ENCODE measurements at regions not wholly inside any gene's neighbourhood (a gene's known extent, or its start where the extent isn't known, plus 50 kb on each side); places are given as distances from the start of the nearest gene placed in this dataset.

DNA sequence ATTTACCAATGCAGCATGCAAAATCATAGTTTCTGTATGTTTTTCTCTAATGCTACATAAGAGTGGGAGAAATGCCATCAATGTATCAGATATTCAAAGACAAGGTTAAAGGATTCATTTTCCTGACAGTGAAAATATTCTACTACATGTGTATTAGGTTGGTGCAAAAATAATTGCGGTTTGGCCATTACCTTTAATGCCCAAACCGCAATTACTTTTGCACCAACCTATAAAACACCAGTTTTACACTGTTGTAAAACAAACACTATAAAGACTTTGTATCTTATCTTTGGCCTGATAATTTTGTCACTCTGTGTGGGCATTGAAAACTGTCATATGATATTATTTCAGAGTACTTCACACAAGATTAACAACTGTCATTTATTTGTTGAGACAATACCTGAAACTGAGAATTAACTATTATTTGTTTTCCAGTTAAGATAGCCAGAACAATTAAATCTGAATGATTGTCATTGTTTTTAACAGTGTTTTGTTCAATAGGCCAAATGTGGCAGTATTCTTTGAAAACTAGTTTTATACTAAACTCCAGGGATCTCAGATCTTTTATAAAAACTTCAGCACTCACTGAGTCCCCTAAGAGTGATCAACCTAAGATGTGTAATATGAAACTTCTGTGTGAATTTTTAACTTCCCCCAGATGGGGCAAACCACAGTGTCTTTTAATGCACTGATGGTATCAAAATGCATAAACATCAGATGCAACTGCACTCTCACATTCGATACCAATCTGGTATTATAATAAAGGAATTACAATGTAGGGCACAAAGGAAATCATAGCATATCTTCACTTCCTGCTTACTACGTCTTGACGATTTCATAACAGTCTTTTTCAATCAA lies 53.8 kb upstream of the FBN2 start:
- no peak for DNase-seq (ENCODE audit: low spot score)

DNA sequence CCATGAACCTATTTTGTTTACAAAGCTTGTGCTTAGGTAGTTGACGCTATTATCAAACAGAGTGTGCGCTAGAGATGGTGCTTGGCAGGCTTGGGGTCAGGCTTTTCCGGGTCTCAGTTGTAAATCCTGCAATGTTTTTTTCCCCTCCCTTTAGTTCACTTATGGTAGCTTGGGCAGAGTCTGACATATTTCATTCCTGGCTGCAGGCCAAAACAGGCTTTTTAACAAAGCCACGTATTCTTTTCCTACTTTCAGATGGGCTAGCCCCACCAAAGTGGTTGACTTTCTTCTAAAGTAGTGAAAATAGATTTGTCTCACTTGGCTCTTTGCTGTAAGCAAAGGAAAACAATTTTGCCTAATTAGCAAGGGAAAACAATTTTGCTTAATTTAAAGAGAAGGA lies 58.0 kb upstream of the FBN2 start:
- DNase-seq (ENCODE audit: low spot score) = no peak

DNA sequence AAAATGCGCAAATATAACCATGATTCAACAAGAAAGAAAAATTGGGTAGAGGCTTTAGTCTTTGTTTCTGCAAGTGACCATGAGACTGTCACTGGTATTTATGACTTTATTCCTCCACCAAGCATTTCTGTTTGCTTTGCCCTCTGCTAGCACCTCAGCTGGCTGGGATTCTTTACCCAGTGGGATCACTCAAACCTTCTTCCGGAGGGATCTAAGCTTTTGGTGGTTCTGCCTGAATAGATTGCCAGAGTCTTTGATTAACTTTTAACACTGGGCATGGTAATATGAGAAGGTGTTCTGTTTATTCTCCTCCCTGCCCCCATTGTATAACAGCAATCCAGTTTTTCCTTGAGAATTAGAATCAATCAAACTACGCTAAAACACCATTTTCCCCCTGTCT lies 59.1 kb upstream of the FBN2 start:
- no peak for DNase-seq (ENCODE audit: low spot score)

DNA sequence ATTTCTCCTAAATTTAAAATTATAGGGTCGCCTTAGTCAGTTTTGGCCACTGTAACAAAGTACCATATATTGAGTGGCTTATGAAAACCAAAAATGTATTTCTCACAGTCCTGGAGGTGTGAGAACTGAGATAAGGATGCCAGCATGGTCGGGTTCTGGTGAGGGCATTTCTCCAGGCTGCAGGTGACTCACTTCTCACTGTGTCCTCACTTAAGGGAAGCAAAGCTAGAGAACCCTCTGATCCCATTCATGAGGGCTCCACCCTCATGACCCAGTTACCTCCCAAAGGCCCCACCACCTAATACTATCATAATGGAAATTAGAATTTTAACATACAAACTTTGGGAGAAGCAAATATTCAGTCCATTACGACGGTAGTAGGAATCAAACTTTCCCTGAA lies 75.1 kb upstream of the FBN2 start:
- no peak for DNase-seq (ENCODE audit: low spot score)

DNA sequence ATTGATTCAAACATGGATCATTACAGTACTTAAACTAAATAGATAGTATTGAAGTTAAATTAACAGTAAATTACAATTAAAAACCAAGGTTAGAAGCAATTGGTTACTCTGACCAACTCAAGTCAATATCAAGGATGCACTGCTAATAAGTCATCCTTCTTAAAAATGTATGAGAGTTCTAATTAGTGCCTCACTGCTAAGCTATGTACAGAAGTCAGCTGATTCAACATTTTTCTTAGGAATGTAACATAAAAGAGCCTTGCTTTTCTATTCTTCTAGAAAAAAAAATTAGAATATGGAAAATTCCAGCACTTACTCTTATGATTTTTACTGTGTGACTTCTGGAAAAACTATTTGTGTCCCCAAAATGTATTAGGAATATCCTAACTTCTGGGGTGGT lies 75.7 kb upstream of the FBN2 start:
- no peak for DNase-seq (ENCODE audit: low spot score)

DNA sequence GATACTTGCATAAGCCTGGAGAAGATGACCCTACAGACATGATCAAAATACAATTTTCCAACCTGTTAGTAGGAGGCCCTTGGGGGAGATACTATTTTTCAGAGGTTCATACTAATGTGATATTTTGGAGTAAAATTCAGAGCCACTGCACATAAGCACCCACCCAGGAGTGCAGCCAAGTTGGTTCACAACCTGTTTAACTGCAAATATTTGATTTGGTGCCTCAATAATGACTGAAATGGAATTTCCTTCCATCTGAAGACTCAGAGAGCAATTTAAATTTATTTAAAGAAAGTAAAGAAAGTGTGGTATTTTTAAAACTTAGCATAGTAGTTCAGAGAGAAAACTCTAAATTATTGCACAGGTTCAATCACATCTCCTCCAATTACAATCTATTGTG lies 77.5 kb upstream of the FBN2 start:
- no peak for DNase-seq (ENCODE audit: low spot score)

DNA sequence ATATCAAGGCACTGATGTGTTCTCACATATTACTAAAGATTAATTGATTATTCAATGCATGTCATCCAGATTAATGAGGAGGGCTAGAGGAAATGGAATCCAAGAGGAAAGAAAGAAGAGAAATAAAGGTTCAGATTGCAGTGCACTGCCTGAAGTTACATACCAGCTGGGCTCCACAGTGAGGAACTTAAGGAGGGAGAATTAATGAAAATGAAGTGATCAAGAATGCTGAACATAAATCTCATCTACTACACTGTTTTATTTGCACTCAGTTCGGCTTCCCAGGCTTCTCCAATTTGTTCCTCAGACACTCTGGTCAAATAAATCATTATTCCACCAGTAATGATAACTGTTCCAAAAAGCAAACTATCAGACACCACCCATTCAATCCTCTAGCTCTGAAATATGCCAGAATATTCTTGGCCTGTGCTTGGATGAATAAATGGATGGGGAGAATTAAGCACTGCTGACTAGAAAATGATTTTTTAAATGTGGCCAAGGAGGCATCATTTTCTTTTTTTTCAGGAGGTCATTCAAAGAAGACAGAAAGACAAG lies 88.6 kb upstream of the FBN2 start:
- DNase-seq (ENCODE audit: low spot score) = no peak

DNA sequence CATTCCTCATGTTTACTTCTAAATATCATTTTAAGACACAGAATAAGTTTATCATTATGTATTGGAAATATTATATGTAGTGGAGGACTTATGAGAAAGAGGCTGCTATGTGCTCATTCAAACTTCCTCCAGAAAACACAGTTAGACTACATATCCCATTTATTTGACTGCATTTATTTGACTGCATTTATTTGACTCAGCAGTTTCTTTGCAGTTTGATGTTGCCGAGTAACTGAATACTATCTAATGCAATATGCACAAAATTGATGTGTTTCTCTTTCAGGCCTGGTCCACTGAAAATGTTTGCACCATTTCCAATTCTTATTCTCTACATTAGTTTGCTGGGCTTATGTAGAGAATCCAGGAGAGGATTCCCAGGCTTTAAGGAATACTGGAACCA lies 89.9 kb upstream of the FBN2 start:
- no peak for DNase-seq (ENCODE audit: low spot score)

DNA sequence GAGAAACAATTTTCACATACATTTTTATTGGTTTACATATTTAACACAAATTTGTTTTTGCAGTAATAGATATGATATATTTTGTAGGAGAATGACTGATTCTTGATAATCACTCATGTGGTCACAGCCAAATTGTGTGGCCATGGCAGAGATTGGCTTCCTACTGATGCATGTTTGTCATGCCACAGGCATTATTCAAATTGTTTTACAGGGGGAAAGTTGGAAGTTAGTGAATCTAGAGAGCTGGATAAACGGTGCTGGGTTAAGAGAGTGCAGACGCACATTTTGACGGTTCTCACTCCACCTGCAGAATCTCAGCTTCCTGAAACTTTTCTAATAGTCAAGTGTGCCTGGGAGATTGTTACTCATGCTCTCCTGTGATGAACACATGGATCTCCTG lies 91.1 kb upstream of the FBN2 start:
- DNase-seq (ENCODE audit: low spot score) = no peak

DNA sequence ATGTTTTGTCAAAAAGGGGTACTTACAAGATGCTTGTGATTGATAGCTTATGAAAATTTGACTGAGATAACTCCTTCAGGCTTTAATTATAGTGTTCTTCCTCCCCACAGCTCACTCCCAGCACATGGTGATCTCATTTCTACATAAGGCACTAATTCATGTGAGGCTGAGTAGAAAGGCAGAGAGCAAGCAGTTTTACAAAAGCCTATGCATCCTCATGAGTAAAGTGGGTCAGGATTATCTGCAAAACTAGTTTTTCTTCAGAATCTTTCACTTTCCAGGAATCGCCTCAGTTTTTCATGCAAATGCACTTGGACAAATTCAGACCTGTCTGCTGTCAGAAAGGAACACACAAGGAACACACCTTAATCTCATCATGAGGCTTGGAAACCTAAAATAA lies 92.1 kb upstream of the FBN2 start:
- DNase-seq (ENCODE audit: low spot score) = no peak

DNA sequence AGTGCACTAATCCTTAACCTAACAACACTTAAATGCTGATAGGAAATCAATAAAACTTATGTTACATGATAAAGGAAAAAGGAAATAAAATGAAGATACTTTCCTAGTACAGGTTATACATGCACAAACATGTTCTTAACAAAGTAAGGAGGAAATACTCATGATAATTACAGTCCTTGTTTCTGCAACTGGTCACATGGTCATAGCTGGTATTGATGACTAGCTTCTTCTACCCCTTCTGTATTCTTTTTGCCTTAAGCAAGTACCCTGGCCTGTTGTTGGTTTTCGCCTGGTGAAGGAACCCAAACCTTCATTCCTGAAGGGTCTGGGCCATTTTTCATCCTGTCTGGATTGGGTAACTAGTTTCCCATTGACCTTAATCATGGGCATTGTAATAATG lies 93.7 kb upstream of the FBN2 start:
- no peak for DNase-seq (ENCODE audit: low spot score)

DNA sequence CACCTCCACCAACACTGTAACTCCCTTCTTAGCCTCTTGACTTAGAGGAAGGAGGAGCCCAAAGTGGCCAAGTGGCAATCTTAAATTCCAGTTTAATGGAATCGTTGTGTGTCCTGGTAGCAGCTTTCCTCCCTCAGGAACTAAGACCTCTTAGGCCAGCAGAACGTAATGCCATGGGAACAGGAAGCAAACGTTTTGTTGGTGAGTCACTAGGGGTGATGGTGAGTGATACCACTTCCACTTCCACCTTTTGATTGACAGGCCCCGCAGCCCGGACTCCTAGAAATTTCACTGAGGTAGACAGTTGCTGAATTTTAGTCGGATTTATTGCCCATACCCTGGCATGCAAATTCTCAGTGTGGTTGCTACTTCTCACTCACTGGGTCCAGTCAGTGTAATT lies 94.2 kb upstream of the FBN2 start:
- DNase-seq (ENCODE audit: low spot score) = no peak

DNA sequence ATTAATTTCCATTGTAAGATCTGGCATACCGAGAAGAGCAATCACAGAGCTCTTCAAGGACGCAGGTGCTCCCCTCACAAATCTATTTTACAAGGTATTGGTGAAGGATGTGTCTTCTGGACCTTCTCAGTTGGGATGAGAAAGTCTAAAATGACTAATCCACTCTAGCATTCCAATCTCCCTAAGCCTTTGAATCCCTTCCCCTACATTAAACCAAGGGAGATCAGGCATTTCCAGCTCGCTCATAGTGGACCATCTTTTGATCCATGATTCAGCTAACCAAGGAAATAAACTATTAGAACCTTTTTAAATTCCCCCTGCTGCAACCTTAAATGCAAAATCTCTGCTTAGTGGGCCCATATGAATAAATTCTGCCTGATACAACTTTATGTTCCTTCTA lies 95.9 kb upstream of the FBN2 start:
- DNase-seq (ENCODE audit: low spot score) = no peak

DNA sequence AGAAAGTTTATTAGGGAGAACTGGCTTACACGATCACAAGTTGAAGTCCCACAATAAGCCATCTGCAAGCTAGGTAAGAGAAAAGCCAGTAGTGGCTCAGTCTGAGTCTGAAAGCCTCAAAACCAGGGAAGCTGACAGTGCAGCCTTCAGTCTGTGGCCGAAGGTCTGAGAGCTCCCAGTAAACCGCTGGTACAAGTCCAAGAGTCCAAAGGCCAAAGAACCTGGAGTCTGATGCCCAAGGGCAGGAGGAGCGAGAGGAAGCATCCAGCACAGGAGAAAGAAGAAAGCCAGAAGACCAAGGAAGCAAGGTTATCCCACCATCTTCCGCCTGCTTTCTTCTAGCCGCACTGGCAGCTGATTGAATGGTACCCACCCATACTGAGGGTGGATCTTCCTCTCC lies 97.3 kb upstream of the FBN2 start:
- DNase-seq (ENCODE audit: low spot score) = no peak

DNA sequence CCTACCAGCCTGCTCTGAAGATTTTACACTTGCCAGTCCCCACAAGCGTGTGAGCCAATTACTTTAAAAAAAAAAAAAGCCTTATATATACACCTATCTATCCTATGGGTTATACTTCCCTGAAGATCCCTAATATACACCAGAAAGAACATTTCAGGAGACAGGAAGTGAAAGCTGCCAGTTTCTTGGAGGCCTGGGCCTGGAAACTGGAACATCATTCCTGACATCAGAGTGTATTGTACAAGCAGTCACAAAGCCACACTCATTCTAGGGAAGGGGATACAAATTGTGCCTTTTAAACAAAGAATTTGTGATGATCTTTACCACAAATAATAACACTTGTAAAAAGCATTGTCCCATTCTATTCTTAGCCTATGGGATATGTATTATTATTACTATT lies 98.3 kb upstream of the FBN2 start:
- no peak for DNase-seq (ENCODE audit: low spot score)

DNA sequence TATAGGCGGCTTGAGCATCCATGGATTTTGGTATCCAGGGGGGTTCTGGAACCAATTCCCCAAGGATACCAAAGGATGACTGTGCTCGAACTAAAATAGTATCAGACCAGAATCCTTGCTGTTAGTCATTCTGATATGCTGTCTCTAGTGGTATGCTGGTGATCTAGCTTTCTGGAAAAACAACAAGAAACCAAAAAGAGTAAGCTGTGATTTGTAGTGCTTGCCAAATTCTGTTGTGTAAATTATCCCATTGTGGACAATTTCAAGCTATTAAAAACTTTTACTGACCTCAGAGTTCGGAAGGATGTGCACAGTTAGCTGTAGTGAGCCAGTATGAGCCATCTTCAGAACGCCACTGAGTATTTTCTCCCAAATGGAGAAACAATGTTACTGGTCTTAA lies 99.0 kb upstream of the FBN2 start:
- no peak for DNase-seq (ENCODE audit: low spot score)

DNA sequence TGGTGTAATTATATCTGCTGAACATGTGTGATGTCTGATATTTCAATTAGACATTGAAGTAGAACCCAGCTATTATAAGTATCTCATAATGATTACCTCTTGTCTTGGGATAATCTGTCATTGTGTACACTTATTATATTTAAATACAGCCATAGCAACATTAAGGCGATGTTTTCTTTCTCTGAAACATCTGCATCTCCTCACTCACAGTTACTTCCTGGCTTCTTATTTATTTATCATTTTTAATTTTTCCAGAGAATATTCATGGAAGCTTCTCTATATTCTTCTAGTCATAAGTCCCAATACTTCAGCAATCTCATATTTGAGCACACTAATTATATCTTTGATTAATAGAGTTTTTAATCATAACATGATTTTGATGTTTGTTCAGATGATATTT lies 103.8 kb upstream of the FBN2 start:
- DNase-seq (ENCODE audit: low spot score) = no peak

DNA sequence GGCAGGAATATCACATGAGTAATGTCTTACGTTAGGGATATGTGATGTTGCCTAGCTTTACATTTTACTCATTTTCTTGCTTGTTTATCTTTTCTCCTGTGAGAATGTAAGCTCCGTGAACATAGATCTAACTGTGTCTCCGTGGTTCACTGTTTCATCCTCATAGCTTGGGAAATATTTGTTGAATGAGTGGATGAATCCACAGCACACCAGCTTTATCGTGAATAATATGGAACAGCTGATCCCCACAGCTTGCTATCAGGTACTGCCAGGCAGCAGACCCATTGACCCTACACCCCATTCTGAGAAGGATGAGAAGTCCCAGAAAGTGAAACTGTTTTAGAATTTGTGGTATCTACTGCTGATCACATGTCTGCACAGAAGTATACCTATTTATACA lies 106.8 kb upstream of the FBN2 start:
- DNase-seq (ENCODE audit: low spot score) = no peak

DNA sequence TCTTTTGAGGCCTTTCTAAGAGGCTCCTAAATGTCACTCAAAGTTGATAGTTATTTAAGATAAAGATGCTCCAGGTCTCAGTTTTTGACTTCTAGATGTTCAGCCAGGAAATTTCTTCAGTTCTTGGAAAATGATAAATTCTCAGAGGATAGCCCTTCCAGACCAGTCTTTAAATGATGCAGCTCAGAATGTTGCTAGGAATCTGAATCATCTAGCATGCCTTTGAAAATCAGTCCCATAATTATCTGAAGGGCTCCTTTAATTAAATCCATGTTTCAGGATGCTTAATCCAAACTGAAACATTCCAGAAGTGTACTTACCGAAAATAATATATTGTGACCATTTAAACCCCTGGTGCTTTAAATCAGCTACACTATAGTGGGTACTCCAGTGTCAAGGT lies 107.5 kb upstream of the FBN2 start:
- DNase-seq (ENCODE audit: low spot score) = no peak

DNA sequence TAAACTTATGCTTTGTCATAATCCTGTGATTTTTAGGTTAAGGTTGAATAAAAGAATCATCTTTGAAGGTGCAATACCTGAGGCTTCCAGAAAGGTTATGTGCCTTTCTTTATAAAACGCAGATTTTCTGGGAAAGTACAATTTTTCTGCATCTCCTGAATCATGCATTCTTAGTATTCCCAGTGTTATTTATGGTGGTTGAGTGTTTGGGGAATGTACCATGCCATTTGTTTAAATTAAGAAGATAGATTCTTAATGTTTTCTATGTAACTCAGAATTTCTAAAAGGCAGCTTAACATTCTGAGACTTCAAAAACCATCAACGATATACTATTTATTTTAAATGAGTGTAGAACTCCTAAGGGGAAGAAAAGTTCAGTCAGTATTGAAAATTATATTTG lies 108.1 kb upstream of the FBN2 start:
- DNase-seq (ENCODE audit: low spot score) = no peak

DNA sequence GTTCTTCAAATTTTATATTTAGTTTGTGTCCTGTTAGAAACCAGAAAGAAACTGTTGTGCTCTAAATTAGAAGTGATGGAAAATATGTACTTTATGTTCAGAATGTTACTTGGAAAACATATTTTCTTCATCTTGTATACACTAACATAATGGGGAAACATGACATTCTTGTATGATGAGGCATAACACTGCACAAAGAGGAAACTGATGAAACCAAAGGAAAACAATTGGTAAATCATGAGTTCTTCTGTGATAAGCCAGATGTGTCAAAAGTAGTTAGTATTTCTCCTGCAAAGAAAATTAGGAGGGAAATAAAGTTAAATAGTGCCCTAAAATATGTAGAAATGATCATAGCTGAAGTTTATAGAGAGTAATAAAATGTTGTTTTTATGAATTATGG lies 111.1 kb upstream of the FBN2 start:
- DNase-seq (ENCODE audit: low spot score) = no peak

DNA sequence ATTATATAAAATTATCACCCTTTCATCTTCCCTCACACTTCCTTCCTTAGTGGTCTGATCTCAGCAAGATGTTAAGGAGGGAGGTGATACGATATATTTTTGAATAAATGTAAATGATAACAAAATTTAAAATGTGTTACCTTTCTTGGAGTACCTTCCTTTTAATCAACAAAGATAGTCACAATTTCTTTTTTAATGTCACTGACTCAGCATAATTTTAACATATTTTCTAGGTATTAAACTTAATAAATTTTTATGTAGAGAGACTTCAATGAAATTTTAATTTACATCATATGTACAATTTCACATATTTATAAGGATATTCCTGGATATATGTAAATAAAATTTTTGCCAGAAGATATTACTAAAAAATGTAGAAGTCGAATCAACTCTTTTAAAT lies 125.0 kb upstream of the FBN2 start:
- DNase-seq (ENCODE audit: low spot score) = no peak

DNA sequence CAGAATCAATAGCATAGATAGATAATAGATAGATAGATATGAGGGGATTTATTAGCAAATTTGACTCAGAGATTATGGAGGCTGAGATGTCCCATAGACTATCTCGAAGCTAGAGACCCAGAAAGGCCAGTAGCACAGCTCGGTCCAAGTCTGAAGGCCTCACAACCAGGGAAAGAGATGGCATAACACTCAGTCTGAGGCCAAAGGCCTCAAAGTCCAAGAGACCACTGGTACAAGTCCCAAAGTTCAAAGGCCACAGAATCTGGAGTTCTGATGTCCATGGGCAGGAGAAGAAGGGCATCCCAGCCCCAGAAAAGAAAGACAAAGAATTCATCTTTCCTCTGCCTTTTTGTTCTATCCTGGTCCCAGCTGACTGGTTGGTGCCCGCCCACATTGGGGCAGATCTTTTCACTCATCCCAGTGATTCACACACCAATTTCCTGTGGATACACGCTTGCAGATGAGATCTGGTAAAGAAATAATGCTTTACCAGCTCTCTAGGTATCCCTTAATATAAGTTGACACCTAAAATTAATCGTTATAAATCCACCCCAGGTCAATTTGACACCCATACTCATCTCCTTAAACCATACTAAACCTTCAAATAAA lies 127.8 kb upstream of the FBN2 start:
- no peak for DNase-seq (ENCODE audit: low spot score)

DNA sequence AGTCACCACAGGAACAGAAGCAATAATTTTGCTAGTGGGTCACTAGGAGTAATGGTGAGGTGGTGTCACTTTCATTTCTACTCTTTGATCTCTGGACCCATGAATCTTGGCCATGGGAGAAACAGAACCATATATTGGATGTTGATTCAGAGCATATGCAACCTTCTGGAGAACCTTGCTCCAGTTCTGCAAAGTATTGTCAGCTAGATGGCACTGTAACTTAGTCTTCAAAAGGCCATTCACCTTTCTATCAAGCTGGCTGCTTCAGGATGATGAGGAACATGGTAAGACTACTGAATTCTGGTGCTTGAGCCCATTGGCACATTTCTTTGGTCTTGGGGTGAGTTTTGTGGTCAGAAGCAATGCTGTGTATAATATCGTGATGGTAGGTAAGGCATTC lies 129.1 kb upstream of the FBN2 start:
- no peak for DNase-seq (ENCODE audit: low spot score)

Data from putamen (tissue), 1 donor.